Common myeloid progenitor, CD34-positive (primary cell): ENCODE measurements at regions not wholly inside any gene's neighbourhood (a gene's known extent, or its start where the extent isn't known, plus 50 kb on each side); places are given as distances from the start of the nearest gene placed in this dataset.

Experiments
- CTCF ChIA-PET: fragments of 350-600 bp; sonication (Branson Sonifier 250); formaldehyde crosslinking; loops from one replicate; lab custom pipeline; 2021; ENCODE audit warnings: antibody characterized with exemption; lab: Charles Lee
- POLR2A ChIA-PET: fragments of 350-600 bp; sonication (Branson Sonifier 250); formaldehyde crosslinking; loops from one replicate; lab custom pipeline; 2021; ENCODE audit warnings: antibody characterized with exemption; lab: Charles Lee
- DNase-seq, 3 donors: peaks; one replicate each; pipeline versions ENCODE4 v3.0.0 to v3.0.0-alpha.2; 2013
- H3K27ac ChIP-seq, 2 experiments: 1 replicate in 1 of 2; 2 replicates in 1 of 2; pipeline ENCODE4 v1.7.0; 2013; ENCODE audit warnings: inconsistent platforms in 2 of 2, low read length in 2 of 2, mild to moderate bottlenecking in 2 of 2, low read depth in 1 of 2, moderate library complexity in 1 of 2; ENCODE audit not compliant: severe bottlenecking in 2 of 2, insufficient read depth in 1 of 2, poor library complexity in 1 of 2
- H3K27me3 ChIP-seq, 5 experiments: replicated peaks in 2 of 5; 1 replicate in 3 of 5; 2 replicates in 2 of 5; pipeline versions ENCODE4 v1.6.1 to v1.7.0; 2013; ENCODE audit warnings: low read length in 4 of 5, mild to moderate bottlenecking in 2 of 5, moderate library complexity in 2 of 5, inconsistent platforms in 1 of 5; ENCODE audit not compliant: insufficient read depth in 5 of 5, control insufficient read depth in 4 of 5
- H3K36me3 ChIP-seq, 4 experiments: 1 replicate in 2 of 4; 2 replicates in 2 of 4; pipeline versions ENCODE4 v1.6.1 to v1.7.0; 2013; ENCODE audit warnings: low read length in 3 of 4, control low read depth in 1 of 4, mild to moderate bottlenecking in 1 of 4; ENCODE audit not compliant: control insufficient read depth in 4 of 4, insufficient read depth in 4 of 4
- H3K4me1 ChIP-seq, 4 experiments: 1 replicate in 3 of 4; 2 replicates in 1 of 4; pipeline versions ENCODE4 v1.6.1 to v1.7.1; 2013; ENCODE audit warnings: low read length in 3 of 4, mild to moderate bottlenecking in 3 of 4, control low read depth in 1 of 4, inconsistent platforms in 1 of 4, moderate library complexity in 1 of 4; ENCODE audit not compliant: control insufficient read depth in 4 of 4, insufficient read depth in 4 of 4; ENCODE audit errors: control extremely low read depth in 1 of 4
- H3K4me3 ChIP-seq, 7 experiments: 1 replicate in 4 of 7; 2 replicates in 3 of 7; pipeline versions ENCODE4 v1.5.1 to v1.7.0; 2013; ENCODE audit warnings: mild to moderate bottlenecking in 7 of 7, low read length in 6 of 7, moderate library complexity in 6 of 7, inconsistent platforms in 2 of 7, low read depth in 2 of 7, control low read depth in 1 of 7; ENCODE audit not compliant: insufficient read depth in 4 of 7, control insufficient read depth in 1 of 7; ENCODE audit errors: extremely low read depth in 1 of 7
- H3K9me3 ChIP-seq, 5 experiments: 1 replicate in 4 of 5; 2 replicates in 1 of 5; pipeline versions ENCODE4 v1.6.1 to v1.7.1; 2013; ENCODE audit warnings: low read length in 4 of 5, mild to moderate bottlenecking in 2 of 5, inconsistent platforms in 1 of 5, low read depth in 1 of 5, moderate library complexity in 1 of 5; ENCODE audit not compliant: control insufficient read depth in 4 of 5, insufficient read depth in 2 of 5; ENCODE audit errors: control extremely low read depth in 1 of 5
- WGBS: methylation state at CpG from one replicate; pipeline ENCODE4 v1.1.5; 2013; ENCODE audit not compliant: insufficient coverage; 5-methylcytosine and 5-hydroxymethylcytosine counted together

- peaks cover 0 to 3% (median under 1%) of the 10 kb centered on the region in 5 experiments for H3K9me3 ChIP-seq
- no peaks in the 10 kb centered on the region for H3K4me1 ChIP-seq
- no peak overlapping the region for H3K27ac ChIP-seq
- no peaks in the 10 kb centered on the region for H3K36me3 ChIP-seq
- no peak for DNase-seq
- no peak overlapping the region for H3K4me3 ChIP-seq
- POLR2A ChIA-PET = no interaction called here
- 44% methylated on average over 2 of the region's 2 CpGs for WGBS
- no peaks in the 10 kb centered on the region for H3K27me3 ChIP-seq
- CTCF ChIA-PET = no interaction called here
Observed at GRCh38 chr3:29091599-29092189, 189.2 kb upstream of the RBMS3 start.

- no peaks in the 10 kb centered on the region for H3K27me3 ChIP-seq
- no peaks in the 10 kb centered on the region for H3K4me1 ChIP-seq
- H3K36me3 ChIP-seq = no peaks in the 10 kb centered on the region
- DNase-seq = no peak
- H3K9me3 ChIP-seq = peaks cover 0 to 3% (median 3%) of the 10 kb centered on the region in 5 experiments
- POLR2A ChIA-PET = no interaction called here
- H3K4me3 ChIP-seq = no peak overlapping the region
- 100% methylated on average over 2 of the region's 3 CpGs for WGBS
- H3K27ac ChIP-seq = no peak overlapping the region
- CTCF ChIA-PET = no interaction called here
Observed at GRCh38 chr3:29092348-29092747, 188.5 kb upstream of the RBMS3 start.

- Histone ChIP-seq H3K27me3 (no peaks in the 10 kb centered on the region), H3K4me1 (no peaks in the 10 kb centered on the region), H3K36me3 (no peaks in the 10 kb centered on the region), H3K27ac (no peak overlapping the region), H3K9me3 (peaks cover 0 to 14% (median 0%) of the 10 kb centered on the region in 5 experiments), H3K4me3 (no peak overlapping the region)
- ChIA-PET POLR2A (no interaction called here), CTCF (interaction anchor here (1.7 kb wide), 1 partner anchor 13 kb away, joined by 3 read pairs; no protein-coding TSS in a partner anchor)
- 93% methylated on average over 3 of the region's 3 CpGs for WGBS
- DNase-seq = no peak
Observed at GRCh38 chr3:29099296-29099695, 181.6 kb upstream of the RBMS3 start.

- no peaks in the 10 kb centered on the region for H3K27me3 ChIP-seq
- 86% methylated on average over 1 of the region's 1 CpG for WGBS
- no peak for DNase-seq
- H3K36me3 ChIP-seq = no peaks in the 10 kb centered on the region
- H3K4me3 ChIP-seq = no peak overlapping the region
- H3K27ac ChIP-seq = no peak overlapping the region
- peaks cover 0 to 14% (median 0%) of the 10 kb centered on the region in 5 experiments for H3K9me3 ChIP-seq
- H3K4me1 ChIP-seq = no peaks in the 10 kb centered on the region
- ChIA-PET POLR2A (no interaction called here), CTCF (interaction anchor here (1.7 kb wide), 1 partner anchor 14 kb away, joined by 3 read pairs; no protein-coding TSS in a partner anchor)
Observed at GRCh38 chr3:29099775-29100174, 181.1 kb upstream of the RBMS3 start.

- H3K9me3 ChIP-seq = peaks cover 0 to 14% (median 0%) of the 10 kb centered on the region in 5 experiments
- POLR2A ChIA-PET = no interaction called here
- no peaks in the 10 kb centered on the region for H3K27me3 ChIP-seq
- CTCF ChIA-PET = no interaction called here
- WGBS = no CpG with 5 or more reads among the region's 3 CpGs
- DNase-seq = no peak
- no peaks in the 10 kb centered on the region for H3K4me1 ChIP-seq
- H3K27ac ChIP-seq = no peak overlapping the region
- H3K36me3 ChIP-seq = no peaks in the 10 kb centered on the region
- H3K4me3 ChIP-seq = no peak overlapping the region
Observed at GRCh38 chr3:29100292-29100691, 180.6 kb upstream of the RBMS3 start.

- Histone ChIP-seq H3K9me3 (no peaks in the 10 kb centered on the region), H3K4me3 (no peak overlapping the region), H3K4me1 (peaks cover 0 to 4% (median 1%) of the 10 kb centered on the region in 4 experiments), H3K36me3 (no peaks in the 10 kb centered on the region), H3K27ac (no peak overlapping the region), H3K27me3 (no peaks in the 10 kb centered on the region)
- WGBS = no CpG with 5 or more reads among the region's 2 CpGs
- DNase-seq = peak in 2 of 3 donors; percentile 4 to 10
- ChIA-PET CTCF (no interaction called here), POLR2A (no interaction called here)
Observed at GRCh38 chr3:29128001-29128400, 152.9 kb upstream of the RBMS3 start.

- no peaks in the 10 kb centered on the region for H3K9me3 ChIP-seq
- no CpG with 5 or more reads among the region's 1 CpG for WGBS
- CTCF ChIA-PET = no interaction called here
- H3K4me1 ChIP-seq = no peaks in the 10 kb centered on the region
- H3K4me3 ChIP-seq = no peak overlapping the region
- DNase-seq = no peak
- no peak overlapping the region for H3K27ac ChIP-seq
- POLR2A ChIA-PET = no interaction called here
- H3K36me3 ChIP-seq = no peaks in the 10 kb centered on the region
- H3K27me3 ChIP-seq = peaks cover 0 to 13% (median 0%) of the 10 kb centered on the region in 5 experiments
Observed at GRCh38 chr3:29137601-29138000, 143.3 kb upstream of the RBMS3 start.
